SK-N-MC (cell line): ENCODE measurements at regions not wholly inside any gene's neighbourhood (a gene's known extent, or its start where the extent isn't known, plus 50 kb on each side); places are given as distances from the start of the nearest gene placed in this dataset.

Experiments used
- DNase-seq: peaks from one replicate; pipeline ENCODE4 v3.0.0-alpha.2; 2011; ENCODE audit warnings: low read depth, low spot score
- H3K27ac ChIP-seq: fragments of 200-600 bp; sonication (generic); 2 replicates; pipeline ENCODE4 v1.5.1; 2016; ENCODE audit warnings: mixed run types
- H3K36me3 ChIP-seq: fragments of 200-600 bp; sonication (generic); 2 replicates; pipeline ENCODE4 v1.6.1; 2017; ENCODE audit warnings: antibody characterized with exemption, low read length, mixed read lengths; ENCODE audit not compliant: insufficient read depth
- H3K4me3 ChIP-seq: fragments of 200-600 bp; sonication (generic); 2 replicates; pipeline ENCODE4 v1.5.1; 2016
- H3K9ac ChIP-seq: fragments of 200-600 bp; sonication (generic); 2 replicates; pipeline ENCODE4 v1.8.0; 2017; ENCODE audit warnings: mixed run types, mixed read lengths; ENCODE audit not compliant: insufficient read length
- H3K9me3 ChIP-seq: fragments of 200-600 bp; sonication (generic); 2 replicates; pipeline ENCODE4 v1.6.1; 2017; ENCODE audit warnings: low read depth, mild to moderate bottlenecking, antibody characterized with exemption, low read length, moderate library complexity, mixed read lengths
- EZH2 ChIP-seq: fragments of 200-600 bp; sonication (generic); IDR thresholded peaks from one replicate; pipeline ENCODE4 v1.6.1; 2017; ENCODE audit warnings: antibody characterized with exemption
- FOXP2 ChIP-seq: optimal IDR thresholded peaks from 2 replicates; pipeline ENCODE3; 2011; ENCODE audit warnings: mild to moderate bottlenecking, moderate library complexity; ENCODE audit not compliant: insufficient read depth; ENCODE audit errors: extremely low read length, control extremely low read depth
- POLR2AphosphoS5 ChIP-seq: IDR thresholded peaks from 2 replicates; pipeline ENCODE4 v1.6.1; 2012; ENCODE audit warnings: mild to moderate bottlenecking, low read depth, low read length, borderline replicate concordance

GRCh38 chr1:193318347-193318746 lies 131.9 kb upstream of the B3GALT2 start:
- TF ChIP-seq FOXP2 (no peak), POLR2AphosphoS5 (no peak), EZH2 (no peak)
- no peak overlapping the region for H3K9ac ChIP-seq
- no peaks in the 10 kb centered on the region for H3K36me3 ChIP-seq
- no peak for DNase-seq
- no peaks in the 10 kb centered on the region; the same call in 1 of the 2 replicates for H3K9me3 ChIP-seq
- H3K27ac ChIP-seq, result no peak overlapping the region
- H3K4me3 ChIP-seq, result no peak overlapping the region

GRCh38 chr1:193313354-193314140 lies 127.1 kb upstream of the B3GALT2 start:
- H3K27ac ChIP-seq, result no peak overlapping the region
- no peak for DNase-seq
- no peaks in the 10 kb centered on the region for H3K36me3 ChIP-seq
- TF ChIP-seq EZH2 (no peak), FOXP2 (no peak), POLR2AphosphoS5 (no peak)
- no peaks in the 10 kb centered on the region for H3K9me3 ChIP-seq
- no peak overlapping the region for H3K4me3 ChIP-seq
- no peak overlapping the region for H3K9ac ChIP-seq

GRCh38 chr1:193312432-193312831 lies 126.0 kb upstream of the B3GALT2 start:
- no peak overlapping the region for H3K9ac ChIP-seq
- TF ChIP-seq POLR2AphosphoS5, result no peak
- TF ChIP-seq EZH2, result no peak
- TF ChIP-seq FOXP2, result no peak
- H3K4me3 ChIP-seq, result no peak overlapping the region
- no peaks in the 10 kb centered on the region for H3K9me3 ChIP-seq
- H3K27ac ChIP-seq, result no peak overlapping the region
- no peak for DNase-seq
- no peaks in the 10 kb centered on the region for H3K36me3 ChIP-seq

GRCh38 chr1:193311226-193311948 lies 125.0 kb upstream of the B3GALT2 start:
- no peak for DNase-seq
- no peak overlapping the region for H3K27ac ChIP-seq
- no peak overlapping the region for H3K4me3 ChIP-seq
- no peak overlapping the region for H3K9ac ChIP-seq
- H3K36me3 ChIP-seq, result no peaks in the 10 kb centered on the region
- TF ChIP-seq POLR2AphosphoS5, result no peak
- TF ChIP-seq FOXP2, result no peak
- no peak for TF ChIP-seq EZH2
- no peaks in the 10 kb centered on the region for H3K9me3 ChIP-seq

GRCh38 chr1:193310564-193310963 lies 124.2 kb upstream of the B3GALT2 start:
- Histone ChIP-seq H3K9ac (no peak overlapping the region), H3K4me3 (no peak overlapping the region), H3K9me3 (no peaks in the 10 kb centered on the region), H3K36me3 (no peaks in the 10 kb centered on the region), H3K27ac (no peak overlapping the region)
- no peak for DNase-seq
- TF ChIP-seq POLR2AphosphoS5 (no peak), EZH2 (no peak), FOXP2 (no peak)

- Histone ChIP-seq H3K4me3 (no peak overlapping the region), H3K36me3 (no peaks in the 10 kb centered on the region), H3K27ac (no peak overlapping the region), H3K9me3 (no peaks in the 10 kb centered on the region), H3K9ac (no peak overlapping the region)
- TF ChIP-seq FOXP2 (no peak), EZH2 (no peak), POLR2AphosphoS5 (no peak)
- DNase-seq, result no peak
These were observed 123.6 kb upstream of the B3GALT2 start for GRCh38 chr1:193309936-193310475.

- TF ChIP-seq POLR2AphosphoS5 (no peak), FOXP2 (no peak), EZH2 (no peak)
These were observed 122.0 kb upstream of the B3GALT2 start for GRCh38 chr1:193308438-193308837.

GRCh38 chr1:193306430-193306829 lies 120.0 kb upstream of the B3GALT2 start:
- Histone ChIP-seq H3K36me3 (no peaks in the 10 kb centered on the region), H3K9ac (no peak overlapping the region), H3K4me3 (no peak overlapping the region), H3K27ac (no peak overlapping the region), H3K9me3 (no peaks in the 10 kb centered on the region)
- no peak for DNase-seq
- TF ChIP-seq FOXP2 (no peak), EZH2 (no peak), POLR2AphosphoS5 (no peak)

More at GRCh38 chr1:193308438-193308837, 122.0 kb upstream of the B3GALT2 start:
- Histone ChIP-seq H3K9me3 (no peaks in the 10 kb centered on the region), H3K27ac (no peak overlapping the region), H3K4me3 (no peak overlapping the region), H3K36me3 (no peaks in the 10 kb centered on the region), H3K9ac (no peak overlapping the region)
- DNase-seq, result no peak
